HG03103 (cell line): ENCODE measurements at regions not wholly inside any gene's neighbourhood (a gene's known extent, or its start where the extent isn't known, plus 50 kb on each side); places are given as distances from the start of the nearest gene placed in this dataset.

Experiments used
- ATAC-seq: cut with Tn5 transposase; IDR thresholded peaks from one replicate; pipeline ENCODE4 v1.9.1; 2021; ENCODE audit warnings: low read depth; ENCODE audit not compliant: unreplicated experiment

DNA sequence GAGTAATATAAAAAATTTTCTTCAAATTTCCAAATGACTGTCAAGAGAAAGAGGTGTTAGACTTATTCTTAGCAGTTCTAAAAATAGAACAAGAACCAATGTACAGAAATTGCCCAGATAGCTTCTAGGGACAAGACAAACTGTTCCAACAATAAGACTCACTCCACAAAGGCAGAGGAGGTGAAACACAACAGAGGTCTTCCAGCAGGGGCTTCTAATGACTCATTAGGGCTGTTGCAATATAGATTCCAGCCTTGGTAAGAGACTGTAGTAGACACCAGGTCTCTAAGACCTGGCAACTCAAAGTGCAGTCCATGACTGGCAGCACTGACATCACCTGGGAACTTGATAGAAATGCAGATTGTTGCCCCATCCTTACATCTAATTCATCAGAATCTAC, 134.6 kb upstream of the VLDLR start:
- ATAC-seq = no peak

DNA sequence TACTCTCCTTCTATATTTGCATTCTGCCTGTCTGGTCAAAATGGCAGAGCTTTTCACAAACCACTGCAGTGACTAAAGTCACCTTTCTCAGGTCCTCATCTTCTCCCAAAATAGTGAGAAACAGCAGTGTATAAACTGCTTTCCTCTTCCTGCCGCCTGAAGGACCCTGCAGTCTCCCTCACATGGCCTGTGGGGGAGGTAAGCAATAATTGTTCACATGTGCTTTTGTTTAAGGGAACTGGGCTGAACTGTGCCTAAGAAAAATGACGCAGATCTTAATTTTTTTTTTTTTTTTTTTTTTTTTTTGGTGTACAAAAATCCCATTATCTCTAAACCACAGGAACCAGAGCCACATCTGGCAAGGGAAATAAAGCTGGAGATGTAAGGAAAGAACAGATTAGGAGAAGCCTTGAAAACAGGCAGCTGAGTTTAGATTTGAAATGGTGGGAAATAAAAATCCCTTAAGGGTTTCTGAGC, 131.7 kb upstream of the VLDLR start:
- ATAC-seq = no peak

DNA sequence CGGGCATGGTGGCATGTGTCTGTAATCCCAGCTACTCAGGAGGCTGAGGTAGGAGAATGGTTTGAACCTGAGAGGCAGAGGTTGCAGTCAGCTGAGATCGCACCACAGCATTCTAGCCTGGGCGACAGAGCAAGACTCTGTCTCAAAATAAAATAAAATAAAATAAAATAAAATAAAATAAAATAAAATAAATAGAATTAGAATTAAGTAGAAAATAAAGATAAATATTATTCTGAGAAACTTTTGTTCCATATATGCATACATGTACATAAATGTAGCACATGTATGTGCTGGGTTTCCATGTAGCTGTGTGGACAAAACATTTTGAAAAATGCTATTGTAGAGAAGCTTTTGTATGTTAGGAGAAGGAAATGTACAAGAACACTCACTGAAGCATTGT, 129.4 kb upstream of the VLDLR start:
- no peak for ATAC-seq

DNA sequence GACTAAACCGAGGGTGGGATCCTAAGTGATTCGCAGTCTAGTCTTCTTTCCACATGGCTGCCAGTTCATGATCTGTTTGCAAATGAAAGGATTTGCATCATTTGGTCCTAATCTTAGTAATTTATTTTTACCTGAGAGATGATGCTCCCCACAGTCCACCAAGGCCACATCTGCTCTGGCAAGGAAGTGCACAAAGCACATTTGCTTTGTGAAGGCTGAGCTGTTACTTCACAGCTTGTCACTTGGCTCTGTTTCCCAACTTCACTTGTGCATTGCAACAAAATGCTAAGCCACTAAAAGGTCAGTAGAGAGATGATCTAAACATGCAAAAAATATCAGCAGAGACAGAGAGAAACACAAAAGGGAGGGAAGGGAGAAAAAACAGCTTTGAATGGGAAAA, 128.5 kb upstream of the VLDLR start:
- ATAC-seq = no peak

DNA sequence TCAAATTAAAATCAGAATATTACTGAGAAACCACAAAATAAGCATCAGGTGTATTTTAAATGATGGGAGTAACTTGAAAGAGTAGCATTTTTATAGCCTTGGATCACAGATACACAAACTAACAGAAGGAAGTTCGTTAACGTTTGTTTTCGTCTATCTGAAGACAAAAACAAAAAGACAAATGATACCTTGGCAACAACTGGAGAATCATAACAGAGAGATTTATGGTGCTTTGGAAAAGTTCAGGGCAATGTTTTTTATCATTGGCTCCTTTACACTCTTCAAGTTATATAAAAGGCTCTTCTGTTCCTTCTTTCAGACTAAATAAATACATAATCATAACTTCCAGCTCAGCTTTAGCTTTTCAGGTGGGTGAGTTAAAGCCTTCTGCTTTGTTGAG, 128.1 kb upstream of the VLDLR start:
- ATAC-seq = no peak

DNA sequence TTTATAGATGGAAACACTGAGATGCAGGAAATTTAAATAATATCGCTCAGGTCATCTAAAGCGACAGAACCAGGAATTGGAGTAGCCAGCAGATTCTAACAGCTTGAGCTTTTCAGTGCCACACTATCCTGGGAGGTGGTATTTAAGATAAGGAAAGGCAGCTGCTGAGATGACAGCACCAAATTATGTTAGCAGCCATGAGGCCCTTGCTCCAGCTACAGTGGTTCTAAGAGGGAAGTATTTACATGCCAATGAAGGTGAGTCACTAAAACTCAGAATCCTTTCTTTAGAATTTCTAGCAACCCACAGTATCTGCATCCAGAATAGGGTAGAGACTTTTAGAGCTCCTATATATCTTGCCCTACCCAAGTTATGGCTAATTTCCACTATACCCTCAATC, 127.0 kb upstream of the VLDLR start:
- ATAC-seq = no peak

DNA sequence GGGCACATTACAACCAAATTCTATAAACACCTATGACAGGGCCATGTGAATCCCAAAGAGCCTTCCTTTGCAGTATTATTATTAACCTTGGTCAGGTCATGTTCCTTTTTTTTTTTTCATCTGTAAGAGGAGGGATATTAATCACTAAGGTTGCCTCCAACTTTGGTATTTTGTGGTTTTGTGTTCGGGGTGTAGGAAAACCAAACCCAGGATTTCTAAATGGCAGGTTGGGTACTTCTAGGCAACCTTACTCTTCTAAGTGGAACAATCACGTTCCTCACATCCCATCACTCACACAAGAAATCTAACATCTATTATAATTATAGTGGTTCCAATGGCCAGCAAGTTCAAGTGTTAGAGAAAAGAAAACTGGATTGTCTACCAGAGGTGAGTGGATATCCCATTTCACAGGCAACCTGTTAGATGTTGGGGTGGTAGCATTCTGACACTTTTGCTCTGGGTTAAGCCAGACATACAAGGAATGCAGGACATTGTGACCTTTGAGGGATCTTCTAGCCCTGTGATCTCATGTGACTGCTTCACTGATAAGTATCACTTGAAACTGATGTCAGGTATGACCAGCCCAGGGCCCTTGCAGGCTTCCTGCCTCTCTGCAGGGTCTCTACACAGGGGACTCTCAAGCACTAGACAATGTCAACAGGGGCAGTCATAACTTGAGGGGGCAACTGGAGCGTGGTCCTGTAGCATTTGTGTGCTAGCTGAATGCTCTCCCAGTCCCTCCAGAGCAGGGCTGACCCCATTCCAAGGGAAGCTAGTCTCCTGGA, 126.2 kb upstream of the VLDLR start:
- no peak for ATAC-seq

DNA sequence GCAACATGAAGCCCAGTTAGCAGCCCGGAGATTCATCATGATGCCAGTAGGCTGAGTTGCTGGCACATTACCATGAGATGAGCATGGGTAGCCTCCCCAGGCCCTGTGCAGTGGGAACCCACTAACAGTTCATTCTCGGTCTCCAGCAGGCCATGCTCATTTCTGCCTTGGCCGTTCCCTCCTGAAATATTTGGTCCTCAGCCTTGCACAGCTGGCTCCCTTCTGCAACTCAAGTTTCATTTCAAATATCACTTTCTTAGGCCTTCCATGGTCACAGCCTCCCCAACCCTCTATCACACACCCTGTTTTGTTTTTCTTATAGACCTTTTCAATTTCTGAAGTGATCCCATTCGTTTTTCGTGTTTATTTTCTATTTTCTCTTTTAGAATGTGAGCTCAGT, 125.4 kb upstream of the VLDLR start:
- ATAC-seq = no peak

DNA sequence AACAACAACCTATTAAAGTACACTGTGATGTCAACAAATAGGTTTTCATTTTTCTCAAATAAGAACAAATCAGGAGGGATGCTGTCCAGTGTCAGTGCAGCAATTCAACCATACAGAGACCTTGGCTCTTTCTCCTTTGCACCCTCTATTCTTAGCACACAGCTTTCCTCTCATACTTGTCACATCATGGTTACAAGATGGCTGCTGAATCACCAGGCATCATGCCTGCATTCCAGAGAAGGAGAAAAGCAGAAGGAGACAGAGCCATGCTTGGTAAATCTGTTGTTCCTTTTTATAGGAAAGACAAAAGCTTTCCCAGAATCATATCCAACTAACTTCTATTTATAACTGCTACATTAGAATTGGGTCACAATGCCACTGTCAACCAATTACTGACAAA, 124.7 kb upstream of the VLDLR start:
- ATAC-seq = no peak

DNA sequence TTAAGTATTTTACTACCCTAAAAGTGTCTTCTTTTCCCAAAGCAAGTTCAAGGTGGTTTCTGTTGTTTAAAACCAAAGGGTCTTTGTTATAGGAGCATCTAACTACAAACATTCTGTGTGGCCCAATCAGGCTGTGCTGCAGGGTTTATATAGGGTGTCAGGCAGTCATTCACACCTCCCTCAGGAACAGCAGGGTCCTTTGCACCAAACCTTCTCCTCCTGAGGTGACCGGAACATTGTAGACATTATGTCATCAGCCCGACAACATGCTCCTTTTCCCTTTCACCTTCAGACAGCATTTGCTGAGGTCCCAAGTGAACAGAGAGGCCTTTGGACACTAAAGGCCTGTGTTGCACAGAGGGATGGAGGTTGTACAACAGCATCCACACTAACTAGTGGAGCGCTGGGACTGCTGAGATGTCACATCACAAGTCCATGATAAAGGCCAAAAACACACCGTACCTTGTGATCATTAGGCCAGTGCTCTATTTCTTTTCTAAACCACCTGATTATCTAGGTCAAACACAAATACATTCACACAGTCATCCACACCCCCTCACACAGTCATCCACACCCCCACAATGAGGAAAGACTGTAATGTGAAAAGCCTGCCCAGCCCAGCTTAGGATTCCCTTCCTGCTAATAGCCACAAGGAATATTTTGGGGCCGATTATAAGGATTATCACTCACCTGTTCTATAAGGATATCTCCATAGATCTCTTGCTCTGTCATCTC, 123.8 kb upstream of the VLDLR start:
- ATAC-seq = no peak

DNA sequence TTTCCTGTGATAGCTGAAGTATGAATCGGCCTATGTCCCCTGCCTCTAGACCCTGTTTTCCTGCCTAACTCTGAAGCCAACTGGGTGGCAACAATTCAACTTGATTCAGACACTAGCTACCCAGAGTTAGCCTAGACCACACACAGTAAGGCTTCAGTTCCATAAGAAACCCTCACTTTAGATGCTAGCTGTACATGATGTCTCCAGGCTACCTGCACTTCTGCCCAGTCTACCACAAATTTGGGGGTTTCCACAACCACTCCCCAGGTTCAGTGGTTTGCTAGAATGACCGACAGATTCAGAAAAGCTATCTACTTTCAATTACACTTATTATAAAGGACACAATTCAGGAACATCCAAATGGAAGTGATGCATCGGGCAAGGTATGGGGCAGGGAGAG, 119.4 kb upstream of the VLDLR start:
- no peak for ATAC-seq

DNA sequence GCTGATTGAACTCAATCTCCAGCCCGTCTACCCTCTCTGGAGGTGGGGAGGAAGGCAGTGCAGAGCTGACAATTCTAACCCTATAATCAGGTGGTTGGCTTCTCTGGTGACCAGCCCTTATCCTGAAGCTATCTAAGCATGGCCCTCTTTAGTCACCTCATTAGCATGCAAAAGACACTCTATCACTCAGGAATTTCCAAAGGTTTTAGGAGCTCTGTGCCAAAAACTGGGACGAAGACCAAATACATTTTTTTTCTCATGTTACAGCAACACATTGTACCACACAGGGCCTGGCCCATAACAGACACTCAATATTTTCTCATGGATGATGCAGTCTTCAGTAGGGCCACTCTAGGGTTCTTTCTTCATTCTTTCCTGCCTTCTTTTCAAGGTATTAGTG, 118.8 kb upstream of the VLDLR start:
- no peak for ATAC-seq

DNA sequence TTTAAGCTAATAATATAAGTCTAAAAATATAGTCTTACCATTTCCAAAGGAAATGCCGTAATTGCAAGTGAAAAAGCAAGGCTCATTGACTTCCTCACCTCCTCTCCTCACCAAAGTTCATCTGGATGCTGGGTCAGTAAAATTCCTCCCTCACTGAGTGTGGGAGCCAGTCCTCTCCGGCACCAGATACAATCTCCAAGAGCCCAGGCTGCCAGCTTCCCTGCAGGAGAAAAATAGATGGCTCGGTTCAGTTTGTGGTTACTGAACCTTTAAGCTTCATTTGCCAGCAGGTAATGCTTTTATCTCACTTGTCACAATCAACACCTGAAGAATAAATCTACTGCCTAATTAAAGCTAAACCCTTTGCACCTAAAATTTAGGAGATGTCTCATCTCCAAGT, 115.3 kb upstream of the VLDLR start:
- ATAC-seq = no peak

DNA sequence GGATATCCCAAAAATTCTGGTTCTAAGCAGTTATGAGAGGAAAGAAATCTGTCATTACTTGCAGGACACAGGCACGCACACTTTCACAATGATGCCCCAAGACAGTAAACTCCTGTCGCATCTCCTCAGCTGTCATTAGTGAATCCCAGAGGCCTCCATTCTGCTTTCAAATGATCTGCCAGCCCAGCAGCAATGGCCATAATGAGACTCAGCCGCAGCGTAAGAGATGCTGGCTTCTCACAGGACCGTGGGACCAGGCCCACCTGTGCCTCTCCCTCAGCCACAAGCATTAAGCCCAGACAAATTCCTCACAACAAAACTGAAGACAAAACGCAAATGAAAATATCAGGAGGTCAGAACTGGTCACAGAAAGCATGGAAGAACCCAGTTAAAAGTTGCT, 98.0 kb upstream of the VLDLR start:
- no peak for ATAC-seq

DNA sequence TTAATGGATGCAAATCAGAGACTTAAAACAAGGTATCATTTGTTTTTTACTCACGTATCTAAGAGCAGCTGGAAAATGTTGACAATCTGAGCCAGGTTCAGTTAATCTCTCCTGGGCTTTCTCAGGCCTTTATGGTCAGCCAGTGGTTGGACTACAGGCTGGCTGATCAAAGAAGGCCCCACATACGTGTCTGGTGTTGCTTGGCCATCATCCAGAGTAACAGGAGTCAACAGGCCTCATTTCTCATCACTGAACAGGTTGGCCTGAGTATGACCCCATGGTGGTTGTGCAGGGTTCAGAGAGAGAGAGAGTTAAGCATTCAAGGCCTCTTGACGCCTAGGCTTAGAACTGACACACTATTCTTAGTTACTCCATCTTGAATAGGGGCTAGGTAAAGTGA, 97.0 kb upstream of the VLDLR start:
- no peak for ATAC-seq

DNA sequence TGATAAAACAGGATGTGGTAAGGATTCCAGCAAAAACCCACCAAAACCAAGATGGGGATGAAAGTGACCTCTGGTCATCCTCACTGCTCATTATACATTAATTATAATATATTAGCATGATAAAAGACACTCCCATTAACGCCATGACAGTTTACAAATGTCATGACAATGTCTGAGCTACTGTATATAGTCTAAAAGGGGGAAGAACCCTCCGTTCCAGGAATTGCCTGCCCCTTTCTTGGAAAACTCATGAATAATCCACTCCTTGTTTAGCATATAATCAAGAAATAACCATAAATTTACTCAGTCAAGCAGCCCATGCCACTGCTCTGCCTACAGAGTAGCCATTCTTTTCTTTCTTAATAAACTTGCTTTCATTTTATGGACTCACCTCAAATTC, 96.4 kb upstream of the VLDLR start:
- ATAC-seq = no peak

DNA sequence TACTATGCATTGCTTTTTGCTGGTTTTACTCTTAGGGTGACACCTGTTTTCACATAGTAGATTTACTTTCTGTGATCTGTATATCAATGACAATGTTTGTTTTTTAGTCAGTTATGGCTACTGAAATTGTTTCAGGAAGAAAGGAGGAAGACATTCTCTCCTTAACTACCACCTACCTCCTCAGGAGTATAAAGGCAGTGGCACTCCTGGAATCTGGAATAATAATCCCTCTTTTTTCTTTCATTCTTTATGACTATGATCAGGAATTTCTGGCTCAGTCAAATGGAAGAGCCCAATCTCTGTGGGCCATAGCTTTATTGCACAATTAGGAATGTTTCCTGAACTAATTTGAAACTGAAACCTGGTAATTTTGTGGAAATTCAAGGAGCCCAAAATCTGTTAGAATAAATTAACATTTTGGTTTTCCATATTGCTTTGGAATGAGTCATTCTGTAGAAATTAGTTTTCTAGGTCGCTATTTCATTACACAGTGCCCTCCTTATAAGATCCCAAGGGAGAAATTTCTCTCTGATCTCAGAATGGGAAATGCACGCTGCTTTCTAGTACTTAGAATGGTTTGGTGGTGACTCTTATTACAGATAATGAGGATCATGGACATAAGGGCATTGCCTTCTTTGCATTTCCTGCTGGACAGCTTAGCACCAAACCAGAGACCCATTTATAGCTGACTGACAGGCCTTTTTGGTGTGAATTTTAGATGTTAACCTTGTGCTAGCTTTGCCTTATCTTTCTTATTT, 95.3 kb upstream of the VLDLR start:
- ATAC-seq = no peak

DNA sequence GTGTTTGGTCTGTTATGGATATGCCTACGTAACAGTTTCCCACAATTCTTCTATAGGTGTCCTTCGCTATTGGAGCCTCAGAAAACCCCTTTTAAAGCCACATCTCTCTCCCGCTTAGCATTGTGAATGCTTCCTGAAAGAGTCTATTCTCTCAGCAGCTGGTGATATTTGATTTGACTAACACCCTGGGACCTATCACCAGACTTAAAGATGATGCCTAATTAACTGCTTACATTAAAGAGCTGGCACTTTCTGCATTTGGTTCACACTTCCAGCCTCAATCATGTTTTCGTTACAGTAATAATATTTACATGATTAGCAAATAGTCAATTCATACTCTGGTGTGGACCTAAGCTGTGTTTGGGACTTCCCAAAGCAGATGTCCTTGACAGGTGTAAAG, 90.1 kb upstream of the VLDLR start:
- ATAC-seq = no peak

DNA sequence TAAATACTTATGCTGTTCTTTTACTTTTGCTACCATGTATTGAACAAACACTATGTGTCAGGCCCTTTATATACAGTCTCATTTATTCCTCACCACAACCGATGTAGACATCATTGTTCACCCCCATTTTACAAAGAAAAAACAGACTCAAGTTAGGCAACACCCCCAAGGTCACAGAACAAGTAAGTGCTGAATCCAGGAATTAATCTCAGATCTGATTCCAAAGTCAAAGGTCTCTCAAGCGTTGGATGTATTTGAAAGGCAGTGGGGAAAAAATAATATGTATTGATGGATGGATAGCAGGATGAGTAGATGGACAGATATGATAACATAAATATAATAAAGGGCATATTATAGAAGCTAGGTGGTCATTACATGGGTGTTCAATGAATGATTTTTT, 85.1 kb upstream of the VLDLR start:
- no peak for ATAC-seq

DNA sequence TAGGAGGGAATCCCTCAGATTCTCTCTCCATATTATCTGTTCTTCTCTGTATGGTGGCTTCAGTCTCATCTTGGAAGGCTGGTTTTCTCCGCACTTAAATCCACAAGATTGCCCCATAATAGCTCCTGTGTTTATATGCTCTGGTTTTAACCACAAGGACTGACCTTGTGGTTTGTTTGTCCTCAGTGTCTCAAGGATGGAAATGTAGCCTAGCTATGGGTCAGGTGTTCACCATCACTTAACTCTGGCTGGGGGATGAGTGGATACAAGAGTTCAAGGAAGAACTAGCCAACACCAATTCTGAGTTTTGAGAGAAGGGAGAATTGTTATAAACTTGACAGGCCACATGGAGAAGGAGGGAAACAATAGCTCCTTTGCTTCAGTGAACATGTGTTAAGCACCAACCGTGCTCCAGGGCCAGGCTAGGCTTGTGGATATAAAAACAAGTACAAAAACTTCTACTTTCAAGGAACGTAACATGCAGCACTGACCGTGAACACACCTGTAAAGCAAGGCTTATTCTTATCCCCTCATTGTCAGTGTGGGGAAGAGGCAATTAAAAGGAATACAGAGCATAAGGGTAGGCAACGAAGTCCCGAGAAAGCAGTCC, 75.6 kb upstream of the VLDLR start:
- ATAC-seq = no peak
